ENCODE measurements at regions not wholly inside any gene's neighbourhood (a gene's known extent, or its start where the extent isn't known, plus 50 kb on each side); places are given as distances from the start of the nearest gene placed in this dataset.

DNA sequence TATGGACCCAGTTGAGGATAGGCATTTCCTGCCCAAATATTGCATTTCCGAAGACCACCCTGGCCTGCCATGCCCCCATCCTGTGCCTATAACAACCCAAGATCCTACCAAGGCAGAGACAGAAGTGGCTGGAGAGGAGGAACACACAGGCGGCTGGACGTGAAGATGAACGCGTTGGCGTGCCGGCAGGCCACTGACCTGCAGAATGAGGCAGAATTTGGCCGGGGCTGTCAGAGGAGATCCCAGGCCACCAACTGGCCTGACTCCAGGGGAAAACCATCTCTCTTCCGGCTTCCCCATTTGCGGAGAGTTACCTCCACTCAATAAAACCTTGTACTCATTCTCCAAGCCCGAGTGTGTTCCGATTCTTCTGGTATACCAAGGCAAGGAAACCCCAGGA is 1507.5 kb downstream of the EFNA5 start:
- TF ChIP-seq NFIC (IDR thresholded peaks at IDR 0.05) (no peak), EP300 (IDR thresholded peaks at IDR 0.05; ENCODE audit: borderline replicate concordance) (no peak), CEBPB (IDR thresholded peaks at IDR 0.05) (no peak)
